ENCODE measurements at regions not wholly inside any gene's neighbourhood (a gene's known extent, or its start where the extent isn't known, plus 50 kb on each side); places are given as distances from the start of the nearest gene placed in this dataset.

- intact Hi-C loops (cut with DNase I) = no loop called here
- DNase-seq = no peak
Measured at GRCh38 chr1:187281085-187281484, 452.3 kb downstream of the PLA2G4A start.

GRCh38 chr1:187283984-187284383 is 455.2 kb downstream of the PLA2G4A start:
- intact Hi-C loops (cut with DNase I) = no loop called here
- no peak for DNase-seq

GRCh38 chr1:187294421-187295201 is 465.9 kb downstream of the PLA2G4A start:
- intact Hi-C loops (cut with DNase I) = no loop called here
- DNase-seq = peak in 1 of 10 donors; percentile 32

- intact Hi-C loops (cut with DNase I) = no loop called here
- no peak for DNase-seq
Measured at GRCh38 chr1:187300081-187300480, 471.3 kb downstream of the PLA2G4A start.

GRCh38 chr1:187306710-187307415 is 478.1 kb downstream of the PLA2G4A start:
- DNase-seq = no peak
- intact Hi-C loops (cut with DNase I) = no loop called here

- DNase-seq = no peak
- intact Hi-C loops (cut with DNase I) = no loop called here
Measured at GRCh38 chr1:187310038-187310631, 481.4 kb downstream of the PLA2G4A start.

- intact Hi-C loops (cut with DNase I) = no loop called here
- no peak for DNase-seq
Measured at GRCh38 chr1:187313115-187313514, 484.4 kb downstream of the PLA2G4A start.

GRCh38 chr1:187326557-187326956 is 497.8 kb downstream of the PLA2G4A start:
- intact Hi-C loops (cut with DNase I) = no loop called here
- DNase-seq = no peak

GRCh38 chr1:187336441-187337168 is 507.9 kb downstream of the PLA2G4A start:
- intact Hi-C loops (cut with DNase I) = no loop called here
- no peak for DNase-seq

- no peak for DNase-seq
- intact Hi-C loops (cut with DNase I) = no loop called here
Measured at GRCh38 chr1:187338762-187339412, 510.1 kb downstream of the PLA2G4A start.

- intact Hi-C loops (cut with DNase I) = no loop called here
- DNase-seq = no peak
Measured at GRCh38 chr1:187342495-187342894, 513.7 kb downstream of the PLA2G4A start.

- intact Hi-C loops (cut with DNase I) = no loop called here
Measured at GRCh38 chr1:187374082-187374481, 545.3 kb downstream of the PLA2G4A start.

GRCh38 chr1:187374742-187375141 is 546.0 kb downstream of the PLA2G4A start:
- intact Hi-C loops (cut with DNase I) = no loop called here
- DNase-seq = no peak

More at GRCh38 chr1:187374082-187374481, 545.3 kb downstream of the PLA2G4A start:
- no peak for DNase-seq

- no peak for DNase-seq
- intact Hi-C loops (cut with DNase I) = no loop called here
Measured at GRCh38 chr1:187383366-187383765, 554.6 kb downstream of the PLA2G4A start.

GRCh38 chr1:187384504-187384903 is 555.8 kb downstream of the PLA2G4A start:
- intact Hi-C loops (cut with DNase I) = no loop called here
- no peak for DNase-seq

- intact Hi-C loops (cut with DNase I) = no loop called here
- DNase-seq = no peak
Measured at GRCh38 chr1:187390215-187390818, 561.6 kb downstream of the PLA2G4A start.

- intact Hi-C loops (cut with DNase I) = no loop called here
- DNase-seq = no peak
Measured at GRCh38 chr1:187396226-187396625, 567.5 kb downstream of the PLA2G4A start.

GRCh38 chr1:187396929-187397796 is 568.4 kb downstream of the PLA2G4A start:
- peak in 1 of 10 donors; percentile 58 for DNase-seq
- intact Hi-C loops (cut with DNase I) = no loop called here
